PFSK-1 (cell line): ENCODE measurements at regions not wholly inside any gene's neighbourhood (a gene's known extent, or its start where the extent isn't known, plus 50 kb on each side); places are given as distances from the start of the nearest gene placed in this dataset.

Experiments used
- FOXP2 ChIP-seq: optimal IDR thresholded peaks from 2 replicates; pipeline ENCODE3; 2011; ENCODE audit warnings: borderline replicate concordance, control low read depth, inconsistent platforms; ENCODE audit not compliant: insufficient read depth; ENCODE audit errors: extremely low read length, extremely low read depth
- POLR2AphosphoS5 ChIP-seq: IDR thresholded peaks from 2 replicates; pipeline ENCODE4 v1.6.1; 2012; ENCODE audit warnings: low read depth, mild to moderate bottlenecking, control low read depth, low read length, moderate library complexity
- SIN3A ChIP-seq: IDR thresholded peaks from 2 replicates; pipeline ENCODE4 v1.6.1; 2012; ENCODE audit warnings: mild to moderate bottlenecking, low read length, moderate library complexity, borderline replicate concordance; ENCODE audit not compliant: insufficient read depth
- TAF1 ChIP-seq: IDR thresholded peaks from 2 replicates; pipeline ENCODE4 v1.6.1; 2012; ENCODE audit warnings: low read length, control low read depth, borderline replicate concordance; ENCODE audit not compliant: insufficient read depth
- TF ChIP-seq, protein P1 (sequence below), 2 experiments: IDR thresholded peaks; 2 replicates each; pipeline versions ENCODE4 v1.6.1 to v1.8.0; 2011 to 2012; ENCODE audit warnings: low read depth in 2 of 2, low read length in 2 of 2, control low read depth in 1 of 2, inconsistent platforms in 1 of 2, mild to moderate bottlenecking in 1 of 2, moderate library complexity in 1 of 2; ENCODE audit not compliant: insufficient read depth in 1 of 2

GRCh38 chr3:102682741-102683140, 247.9 kb downstream of the ZPLD1 start:
- TF ChIP-seq POLR2AphosphoS5 = no peak
- no peak for TF ChIP-seq SIN3A
- TF ChIP-seq FOXP2 = no peak
- TF ChIP-seq, protein P1, sequence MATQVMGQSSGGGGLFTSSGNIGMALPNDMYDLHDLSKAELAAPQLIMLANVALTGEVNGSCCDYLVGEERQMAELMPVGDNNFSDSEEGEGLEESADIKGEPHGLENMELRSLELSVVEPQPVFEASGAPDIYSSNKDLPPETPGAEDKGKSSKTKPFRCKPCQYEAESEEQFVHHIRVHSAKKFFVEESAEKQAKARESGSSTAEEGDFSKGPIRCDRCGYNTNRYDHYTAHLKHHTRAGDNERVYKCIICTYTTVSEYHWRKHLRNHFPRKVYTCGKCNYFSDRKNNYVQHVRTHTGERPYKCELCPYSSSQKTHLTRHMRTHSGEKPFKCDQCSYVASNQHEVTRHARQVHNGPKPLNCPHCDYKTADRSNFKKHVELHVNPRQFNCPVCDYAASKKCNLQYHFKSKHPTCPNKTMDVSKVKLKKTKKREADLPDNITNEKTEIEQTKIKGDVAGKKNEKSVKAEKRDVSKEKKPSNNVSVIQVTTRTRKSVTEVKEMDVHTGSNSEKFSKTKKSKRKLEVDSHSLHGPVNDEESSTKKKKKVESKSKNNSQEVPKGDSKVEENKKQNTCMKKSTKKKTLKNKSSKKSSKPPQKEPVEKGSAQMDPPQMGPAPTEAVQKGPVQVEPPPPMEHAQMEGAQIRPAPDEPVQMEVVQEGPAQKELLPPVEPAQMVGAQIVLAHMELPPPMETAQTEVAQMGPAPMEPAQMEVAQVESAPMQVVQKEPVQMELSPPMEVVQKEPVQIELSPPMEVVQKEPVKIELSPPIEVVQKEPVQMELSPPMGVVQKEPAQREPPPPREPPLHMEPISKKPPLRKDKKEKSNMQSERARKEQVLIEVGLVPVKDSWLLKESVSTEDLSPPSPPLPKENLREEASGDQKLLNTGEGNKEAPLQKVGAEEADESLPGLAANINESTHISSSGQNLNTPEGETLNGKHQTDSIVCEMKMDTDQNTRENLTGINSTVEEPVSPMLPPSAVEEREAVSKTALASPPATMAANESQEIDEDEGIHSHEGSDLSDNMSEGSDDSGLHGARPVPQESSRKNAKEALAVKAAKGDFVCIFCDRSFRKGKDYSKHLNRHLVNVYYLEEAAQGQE (IDR thresholded peaks at IDR 0.05; ENCODE audit: insufficient read depth in 1 of 2, low read depth in 2 of 2, low read length in 2 of 2) = no peak
- TF ChIP-seq TAF1 = no peak

DNA sequence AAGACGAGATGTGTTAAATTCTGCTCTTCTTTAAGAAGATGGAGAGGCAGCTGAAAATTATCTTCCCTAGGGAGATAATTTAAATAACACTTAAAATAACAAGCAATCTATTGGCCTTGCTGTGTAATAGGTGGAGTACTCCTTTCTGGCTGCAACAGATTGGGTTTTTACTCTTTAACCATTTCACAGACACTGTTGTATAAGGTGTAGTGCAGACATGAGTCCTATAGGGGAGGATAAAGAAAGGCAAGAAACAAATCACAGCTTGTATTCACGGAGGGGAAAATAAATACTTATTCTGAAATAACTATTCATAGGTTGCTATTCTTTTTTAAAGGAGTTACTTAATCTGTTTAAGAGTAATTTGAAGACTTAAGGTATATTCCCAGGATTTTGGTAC, 252.0 kb downstream of the ZPLD1 start:
- TF ChIP-seq TAF1 (no peak), FOXP2 (no peak), SIN3A (no peak), POLR2AphosphoS5 (no peak)
- TF ChIP-seq, protein P1 (IDR thresholded peaks at IDR 0.05; ENCODE audit: insufficient read depth in 1 of 2, low read depth in 2 of 2, low read length in 2 of 2) = no peak

DNA sequence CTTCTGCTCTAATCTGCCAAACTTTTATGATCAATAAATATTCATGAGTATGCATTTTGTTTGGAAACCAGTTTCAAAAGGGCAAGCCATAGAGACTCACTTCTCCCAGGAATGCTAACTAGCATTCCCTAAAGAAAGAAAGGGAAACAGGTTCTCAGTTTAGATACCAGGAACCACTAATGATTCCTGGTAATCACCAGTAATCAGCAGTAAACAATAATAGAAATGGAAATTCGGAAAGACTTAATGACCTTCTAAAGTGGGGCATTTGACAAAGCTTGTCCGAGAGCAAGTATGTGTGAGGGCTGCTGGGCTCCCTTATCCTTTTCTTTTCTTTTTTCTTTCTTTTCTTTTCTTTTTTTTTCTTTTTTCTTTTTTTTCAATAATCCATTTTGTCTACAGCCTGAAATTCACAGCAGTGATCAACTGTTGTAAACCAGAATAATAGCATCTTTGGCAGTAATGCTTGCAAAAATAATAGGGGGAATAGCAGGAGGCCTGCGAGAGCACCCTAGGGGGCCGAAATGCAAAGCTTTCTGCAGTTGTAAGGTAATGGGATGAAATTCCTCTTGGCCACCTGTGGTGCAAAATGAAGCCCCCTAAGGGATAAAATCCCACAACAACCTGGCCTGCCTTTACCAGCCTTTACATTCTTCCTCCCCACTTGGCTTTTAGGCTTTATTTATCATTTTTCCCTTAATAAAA, 253.2 kb downstream of the ZPLD1 start:
- TF ChIP-seq FOXP2 (no peak), TAF1 (no peak), POLR2AphosphoS5 (no peak), SIN3A (no peak)
- TF ChIP-seq, protein P1 (IDR thresholded peaks at IDR 0.05; ENCODE audit: insufficient read depth in 1 of 2, low read depth in 2 of 2, low read length in 2 of 2) = no peak

GRCh38 chr3:102688556-102688930, 253.7 kb downstream of the ZPLD1 start:
- TF ChIP-seq TAF1 (no peak), FOXP2 (no peak), SIN3A (no peak), POLR2AphosphoS5 (no peak)
- TF ChIP-seq, protein P1 (IDR thresholded peaks at IDR 0.05; ENCODE audit: insufficient read depth in 1 of 2, low read depth in 2 of 2, low read length in 2 of 2) = no peak
